AG08396 (cell line): ENCODE measurements at regions not wholly inside any gene's neighbourhood (a gene's known extent, or its start where the extent isn't known, plus 50 kb on each side); places are given as distances from the start of the nearest gene placed in this dataset.
"Not testable (repeated sequence)": the region's sequence is repeated elsewhere in the genome, so short reads cannot be mapped to it uniquely, and the experiment has no call there.

Experiments
- DNase-seq: peaks from one replicate; pipeline ENCODE4 v3.0.0; 2012; ENCODE audit warnings: low spot score, mixed read lengths

DNA sequence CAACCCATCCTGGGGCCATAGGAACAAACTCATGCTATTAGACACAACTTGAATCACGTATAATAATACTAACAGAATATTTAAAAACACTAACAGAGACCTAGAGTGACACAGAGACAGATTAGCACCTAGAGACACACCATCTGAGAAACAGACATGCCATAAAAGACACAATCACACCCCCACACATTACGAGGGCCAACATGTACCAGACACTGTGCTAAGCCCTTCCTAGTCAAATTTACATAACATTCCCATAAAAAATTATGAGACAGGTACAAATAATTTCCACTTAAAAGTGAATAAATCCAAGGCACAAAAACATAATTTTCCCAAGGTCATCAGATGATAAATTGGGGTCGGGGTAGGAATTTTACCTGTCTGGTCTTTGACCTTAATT lies 141.1 kb upstream of the PRSS16 start:
- no peak for DNase-seq

DNA sequence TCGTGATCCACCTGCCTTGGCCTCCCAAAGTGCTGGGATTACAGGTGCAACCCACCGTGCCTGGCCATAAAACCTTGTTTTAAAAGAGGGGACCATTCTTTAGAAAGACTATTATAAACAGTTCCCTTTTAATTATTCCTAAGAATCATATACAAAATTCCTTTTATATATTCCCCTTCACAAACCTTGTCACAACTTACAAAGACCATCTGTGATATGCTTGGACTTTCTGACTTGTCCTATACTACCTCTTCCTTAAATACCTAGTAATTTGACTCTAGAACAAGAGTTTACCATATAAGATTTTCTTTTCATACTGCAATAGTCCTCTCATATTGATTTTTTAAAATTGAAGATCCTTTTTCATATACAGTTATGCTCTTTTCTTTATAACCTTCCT lies 135.8 kb upstream of the PRSS16 start:
- no peak for DNase-seq

DNA sequence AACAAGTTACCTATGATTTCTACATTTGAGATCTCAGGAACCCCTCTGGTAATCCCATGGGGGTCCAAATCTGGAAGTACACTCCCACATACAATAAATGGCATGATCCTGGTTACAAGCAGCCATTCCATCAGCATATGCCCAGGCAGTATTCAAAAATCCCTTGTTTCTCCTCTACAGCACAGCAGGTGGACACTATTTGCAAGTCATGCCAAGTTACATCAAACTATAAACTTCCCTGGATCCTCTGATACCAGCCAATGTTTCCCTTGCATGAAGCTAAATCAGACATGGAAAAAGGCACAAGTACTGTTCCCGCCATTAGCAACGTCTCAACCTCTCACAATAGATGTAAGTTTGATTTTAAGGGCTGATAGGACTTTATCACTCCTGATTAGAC lies 134.5 kb upstream of the PRSS16 start:
- DNase-seq: no peak

DNA sequence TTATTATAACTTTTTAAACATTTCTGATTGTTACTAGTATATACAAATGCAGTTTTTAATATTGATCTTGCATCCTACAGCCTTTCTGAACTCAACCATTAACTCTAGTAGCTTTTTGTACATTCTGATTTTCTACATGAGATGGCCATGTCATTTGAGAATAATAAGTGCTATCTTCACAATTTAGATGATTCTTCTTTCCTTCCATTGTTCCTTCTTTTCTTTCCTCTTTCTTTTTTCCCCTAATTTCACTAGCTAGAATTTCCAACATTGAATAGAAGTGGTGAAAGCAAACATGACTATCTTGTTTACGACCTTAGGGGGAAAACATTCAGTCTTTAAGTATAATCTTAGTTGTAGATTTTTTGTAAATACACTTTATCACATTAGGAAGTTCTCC lies 128.2 kb upstream of the PRSS16 start:
- DNase-seq: no peak

- no peak for DNase-seq
Observed at GRCh38 chr6:27119761-27120160, 127.7 kb upstream of the PRSS16 start.

DNA sequence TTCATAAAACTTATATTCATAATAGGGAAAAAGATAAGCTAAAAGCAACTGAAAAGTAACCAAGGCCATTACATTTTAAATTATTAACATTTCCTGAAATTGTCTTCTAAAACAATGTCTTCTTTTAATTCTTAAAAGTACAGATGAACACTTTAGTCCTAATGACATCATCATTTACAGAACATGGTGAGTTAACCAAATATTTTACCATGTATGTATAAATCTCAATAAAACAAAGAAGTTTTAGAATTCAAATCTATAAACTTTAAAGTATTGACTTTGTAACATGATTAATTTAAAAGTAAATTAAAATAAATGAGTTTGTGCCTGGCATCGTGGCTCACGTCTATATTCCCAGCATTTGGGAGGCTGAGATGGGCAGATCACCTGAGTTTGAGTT lies 125.9 kb upstream of the PRSS16 start:
- no peak for DNase-seq

DNA sequence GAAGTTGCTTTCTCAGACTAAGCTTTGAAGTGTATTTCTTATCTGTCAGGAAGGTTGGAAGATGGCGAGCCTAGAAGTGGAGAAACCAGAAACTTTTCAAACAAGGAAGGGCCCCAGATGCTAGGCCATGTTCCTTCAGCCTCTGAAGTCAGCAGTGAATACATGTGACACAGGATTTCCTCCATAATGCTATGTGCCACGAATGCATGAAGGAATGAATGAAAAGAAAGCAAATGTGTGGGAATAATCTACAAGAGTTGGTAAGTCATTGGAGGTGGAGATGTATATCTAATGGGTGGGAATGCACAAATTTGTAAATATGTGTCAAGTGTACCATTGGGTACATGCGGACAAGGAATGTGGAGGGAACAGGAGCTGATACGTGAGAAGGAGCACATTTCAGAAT lies 123.2 kb upstream of the PRSS16 start:
- DNase-seq: no peak

GRCh38 chr6:27126046-27126814 lies 121.3 kb upstream of the PRSS16 start:
- no peak for DNase-seq

DNA sequence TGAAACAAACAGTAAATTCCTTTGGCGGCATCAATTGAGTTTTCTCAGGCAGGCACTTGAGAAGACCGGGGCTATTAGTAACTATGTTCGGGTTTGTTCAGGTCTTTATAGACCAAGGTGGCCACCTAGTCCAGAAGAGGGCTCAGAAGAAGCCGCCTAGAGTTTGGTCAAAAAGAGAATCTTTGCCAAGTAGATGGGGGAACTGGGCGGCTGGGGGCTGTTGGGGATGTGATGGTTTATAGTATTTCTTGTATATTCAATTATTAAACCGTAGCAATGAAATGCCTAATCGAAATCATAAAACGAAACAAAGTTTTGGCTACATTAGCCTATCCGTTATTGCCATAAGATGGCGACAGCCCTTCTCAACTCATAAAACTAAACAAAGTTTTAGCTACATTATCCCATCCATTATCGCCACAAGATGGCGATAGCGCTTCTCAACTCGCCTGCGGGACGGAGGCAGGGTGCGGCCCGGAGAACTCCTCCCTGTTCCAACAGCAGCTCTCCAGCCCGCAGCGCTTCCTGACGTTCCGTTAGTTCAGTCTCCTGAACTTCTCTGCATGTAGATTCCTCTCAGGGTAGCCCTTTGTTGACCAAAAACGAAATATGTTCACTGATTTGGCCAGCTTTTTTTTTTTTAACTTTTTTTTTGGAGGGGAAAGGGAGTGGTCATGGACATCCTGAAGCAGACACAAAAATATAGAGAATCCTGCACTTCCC lies 120.5 kb upstream of the PRSS16 start:
- peak; percentile 76 for DNase-seq

DNA sequence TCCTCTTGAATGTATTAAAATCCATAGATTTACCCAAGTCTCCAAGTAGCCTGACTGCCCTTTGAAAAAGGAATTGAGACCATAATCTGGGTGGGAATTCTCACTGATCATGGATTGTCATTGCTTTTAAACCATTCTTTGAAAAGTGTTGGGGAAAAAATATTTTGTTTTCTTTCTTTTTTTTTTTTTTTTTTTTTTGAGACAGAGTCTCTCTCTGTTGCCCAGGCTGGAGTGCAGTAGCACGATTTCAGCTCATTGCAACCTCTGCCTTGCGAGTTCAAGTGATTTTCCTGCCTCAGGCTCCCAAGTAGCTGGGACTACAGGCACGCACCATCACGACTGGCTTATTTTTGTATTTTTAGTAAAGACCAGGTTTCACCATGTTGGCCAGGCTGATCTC lies 119.6 kb upstream of the PRSS16 start:
- DNase-seq: not testable (repeated sequence)

DNA sequence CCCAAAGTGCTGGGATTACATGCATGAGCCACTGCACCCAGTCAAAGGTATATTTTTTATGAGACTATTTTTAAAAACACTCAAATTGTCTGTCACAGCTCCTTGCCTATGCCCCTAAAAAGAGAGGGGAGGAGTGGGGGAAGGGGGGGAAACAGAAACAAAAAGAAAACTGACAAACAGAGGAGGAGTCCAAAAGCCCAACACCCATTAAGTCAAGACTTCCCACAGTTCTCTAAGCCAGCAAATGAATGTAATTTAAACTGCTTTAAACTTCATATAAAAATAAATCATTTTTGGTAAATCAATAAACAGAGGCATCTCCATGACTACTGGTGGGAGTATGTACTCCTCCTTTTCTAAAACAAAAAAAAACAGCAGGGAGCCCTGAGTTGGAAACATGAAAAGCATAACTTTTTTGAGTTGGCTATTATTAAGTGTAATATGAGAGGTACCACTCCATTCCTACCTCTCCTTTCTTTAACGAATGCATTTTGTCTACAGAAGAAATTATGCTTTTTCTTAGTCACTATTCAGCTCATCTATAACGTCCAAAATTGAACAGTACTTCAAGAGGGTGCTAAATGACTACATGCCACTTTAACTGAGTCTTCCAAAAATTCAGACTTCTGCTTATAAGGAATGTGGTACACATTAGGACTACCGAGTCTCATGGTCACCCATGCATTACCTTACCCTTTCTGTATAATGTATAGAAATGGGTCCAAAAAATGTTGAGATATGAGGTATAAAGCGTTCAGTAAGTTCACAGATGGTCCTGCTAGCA lies 119.0 kb upstream of the PRSS16 start:
- no peak for DNase-seq

DNA sequence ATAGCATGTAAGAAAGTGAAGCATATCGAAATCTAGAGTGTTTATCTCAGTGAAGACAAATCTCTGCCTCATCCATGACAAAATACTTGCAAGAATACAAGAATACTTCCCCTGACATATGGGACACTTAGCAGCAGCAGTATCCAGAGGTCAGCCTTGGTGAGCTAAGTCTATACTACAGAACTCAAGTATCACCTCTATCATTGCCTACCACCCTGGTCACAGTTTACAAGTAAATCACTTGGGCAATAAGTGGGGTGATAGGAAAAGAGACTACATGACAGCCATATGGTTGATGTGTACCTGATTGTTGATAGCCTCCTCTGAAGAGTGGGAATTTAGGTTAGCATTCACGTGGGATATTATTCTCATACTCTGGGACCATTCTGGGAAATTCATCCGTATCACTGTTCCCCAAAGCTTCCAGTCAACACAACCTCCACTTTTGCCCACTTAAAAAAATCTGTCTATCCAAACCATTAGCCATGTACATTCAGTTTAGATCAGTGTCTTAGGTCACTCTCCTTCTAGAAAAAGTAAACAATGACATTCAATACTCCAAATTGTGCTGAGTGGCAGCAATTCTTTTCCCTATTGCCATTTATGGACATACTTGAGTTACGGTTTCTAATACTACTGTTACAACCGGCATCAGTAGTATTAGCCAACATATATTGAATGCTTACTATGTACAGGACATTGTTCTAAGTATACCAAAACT lies 118.2 kb upstream of the PRSS16 start:
- DNase-seq: no peak

DNA sequence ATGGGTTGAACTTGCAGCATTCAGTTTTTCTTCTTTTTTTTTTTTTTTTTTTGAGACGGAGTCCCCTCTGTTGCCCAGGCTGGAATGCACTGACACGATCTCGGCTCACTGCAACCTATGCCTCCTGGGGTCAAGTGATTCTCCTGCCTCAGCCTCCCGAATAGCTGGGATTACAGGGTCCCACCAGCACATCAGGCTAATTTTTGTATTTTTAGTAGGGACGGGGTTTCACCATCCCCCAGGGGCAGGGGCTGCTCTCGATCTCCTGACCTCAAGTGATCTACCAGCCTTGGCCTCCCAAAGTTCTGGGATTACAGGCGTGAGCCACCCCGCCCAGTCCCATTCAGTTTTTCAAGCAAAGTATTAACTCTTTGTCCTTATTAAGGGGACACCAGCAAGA lies 117.6 kb upstream of the PRSS16 start:
- no peak for DNase-seq

DNA sequence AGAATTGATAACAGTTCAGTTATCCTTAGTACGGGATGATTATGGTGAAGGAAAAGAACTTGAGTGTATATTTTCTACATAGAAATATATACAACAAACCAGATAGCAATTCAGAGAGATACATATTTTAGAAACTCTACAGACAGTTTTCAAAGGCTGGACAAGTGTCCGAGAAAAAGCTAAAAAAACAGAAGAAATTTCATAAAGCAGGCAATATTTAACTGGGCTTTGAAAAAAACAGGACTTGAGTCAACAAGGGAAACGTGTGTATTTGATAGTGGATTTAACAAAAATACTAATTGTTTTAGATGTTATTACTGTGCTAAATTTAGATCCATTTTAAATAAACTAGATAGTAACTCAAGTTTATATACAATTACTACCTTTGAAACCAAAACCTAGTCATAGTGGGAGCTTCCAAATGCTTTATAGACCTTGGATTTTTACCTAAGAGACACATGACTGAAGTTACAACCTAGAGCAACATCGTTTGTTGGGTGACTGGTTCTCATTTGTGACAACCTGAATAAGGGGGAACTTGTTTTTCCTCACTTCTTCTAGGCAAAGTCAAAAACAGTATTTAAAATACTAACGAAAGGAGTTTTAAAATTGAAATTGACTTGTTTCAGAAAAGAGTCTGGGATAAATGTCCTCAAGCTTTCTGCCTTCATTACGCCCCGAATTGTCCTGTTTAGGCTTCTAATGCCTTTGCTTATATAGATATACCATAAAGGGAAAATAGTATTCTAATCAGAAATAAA lies 116.7 kb upstream of the PRSS16 start:
- DNase-seq: no peak

- DNase-seq: not testable (repeated sequence)
Observed at GRCh38 chr6:27132282-27132531, 115.3 kb upstream of the PRSS16 start.

DNA sequence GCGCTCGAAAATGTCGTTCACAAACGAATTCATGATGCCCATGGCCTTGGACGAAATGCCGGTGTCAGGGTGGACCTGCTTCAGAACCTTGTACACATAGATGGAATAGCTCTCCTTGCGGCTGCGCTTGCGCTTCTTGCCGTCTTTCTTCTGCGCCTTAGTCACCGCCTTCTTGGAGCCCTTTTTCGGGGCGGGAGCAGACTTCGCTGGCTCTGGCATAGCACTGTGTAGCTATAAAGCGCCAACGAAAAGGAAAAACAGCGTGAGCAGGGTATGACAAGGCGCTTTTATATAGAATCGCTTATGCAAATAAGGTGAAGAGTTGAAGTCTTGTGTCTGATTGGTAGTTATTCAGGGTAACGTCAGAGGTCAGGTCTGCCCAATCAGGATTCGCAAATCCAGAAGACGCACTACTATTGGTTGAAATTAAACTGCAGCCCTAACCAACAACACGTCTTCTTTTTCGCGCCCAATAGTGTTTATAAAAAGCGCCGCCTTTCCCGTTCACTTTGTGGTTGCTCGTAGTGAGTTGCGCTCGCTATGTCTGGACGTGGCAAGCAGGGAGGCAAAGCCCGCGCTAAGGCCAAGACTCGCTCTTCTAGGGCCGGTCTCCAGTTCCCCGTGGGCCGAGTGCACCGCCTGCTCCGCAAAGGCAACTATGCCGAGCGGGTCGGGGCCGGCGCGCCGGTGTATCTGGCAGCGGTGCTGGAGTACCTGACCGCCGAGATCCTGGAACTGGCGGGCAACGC lies 114.8 kb upstream of the PRSS16 start:
- peak; percentile 96 for DNase-seq

GRCh38 chr6:27133281-27134227 lies 113.9 kb upstream of the PRSS16 start:
- DNase-seq: peak; percentile 40

DNA sequence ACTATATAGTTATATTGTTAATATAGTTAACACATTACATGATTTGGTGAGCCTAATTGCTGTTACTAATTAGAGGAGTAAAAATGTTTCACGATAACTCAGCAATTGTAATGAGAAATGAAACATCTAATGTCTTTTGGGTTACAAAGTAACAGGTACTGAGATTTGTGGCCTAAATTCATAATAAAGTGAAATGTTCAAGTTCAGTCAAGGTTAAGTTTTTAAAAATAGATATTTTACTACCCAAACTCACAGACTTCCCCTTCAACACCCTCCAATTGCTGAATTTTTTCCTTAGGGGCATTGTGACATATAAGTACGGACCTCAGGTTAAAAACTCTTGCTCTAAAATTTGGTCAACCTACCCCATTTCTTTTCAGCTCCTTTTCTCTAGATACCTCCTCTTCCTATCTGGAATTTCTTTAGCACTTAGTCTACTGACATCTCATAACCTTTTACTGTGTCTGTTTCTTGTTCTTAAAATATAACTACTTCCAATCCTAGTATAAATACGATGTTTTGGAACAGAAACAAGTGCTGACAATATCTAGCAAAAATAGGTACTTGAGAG lies 112.3 kb upstream of the PRSS16 start:
- DNase-seq: no peak

DNA sequence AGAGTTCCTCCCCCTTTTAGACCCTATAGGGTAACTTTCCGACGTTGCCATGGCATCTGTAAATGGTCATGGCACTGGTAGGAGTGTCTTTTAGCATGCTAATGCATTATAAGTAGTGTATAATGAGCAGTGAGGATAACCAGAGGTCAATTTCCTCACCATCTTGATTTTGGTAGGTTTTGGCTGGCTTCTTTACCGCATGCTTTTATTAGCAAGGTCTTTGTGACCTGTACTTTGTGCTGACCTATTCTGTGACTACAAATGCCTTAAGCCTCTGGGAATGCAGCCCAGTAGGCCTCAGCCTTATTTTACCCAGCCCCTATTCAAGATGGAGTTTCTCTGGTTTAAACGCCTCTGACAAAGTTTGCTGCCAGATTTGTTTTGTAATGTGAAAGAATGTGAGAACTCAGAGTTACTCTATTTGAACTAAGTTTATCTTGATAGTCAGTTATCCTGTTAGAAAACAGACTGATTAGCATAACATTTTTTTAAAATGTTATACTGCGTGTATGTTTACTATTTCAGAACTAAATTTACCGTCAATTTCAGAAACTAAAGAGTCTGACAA lies 111.3 kb upstream of the PRSS16 start:
- no peak for DNase-seq
